ENCODE measurements at regions not wholly inside any gene's neighbourhood (a gene's known extent, or its start where the extent isn't known, plus 50 kb on each side); places are given as distances from the start of the nearest gene placed in this dataset.

GRCh38 chr10:29685506-29685905 lies 50.7 kb upstream of the SVIL start:
- Histone ChIP-seq H3K27me3 (ENCODE audit: insufficient read depth) (no peaks in the 10 kb centered on the region), H2AFZ (ENCODE audit: low read depth) (no peak overlapping the region), H3K27ac (ENCODE audit: low read depth in 2 of 2, low read length in 1 of 2) (no peak overlapping the region), H3K9me3 (no peaks in the 10 kb centered on the region), H3F3A (replicated peaks; ENCODE audit: insufficient read depth) (peaks cover 20% of the 10 kb centered on the region), H3K4me2 (no peak overlapping the region), H3K36me3 (replicated peaks in 1 of 2; ENCODE audit: control insufficient read depth in 1 of 2, insufficient read depth in 2 of 2, low read length in 1 of 2) (peaks cover 27 to 38% of the 10 kb centered on the region in 2 experiments), H3K79me2 (ENCODE audit: insufficient read depth) (peaks cover 39% of the 10 kb centered on the region), H3K9me2 (no peaks in the 10 kb centered on the region), H3K4me3 (ENCODE audit: low read depth in 2 of 2, low read length in 1 of 2) (no peak overlapping the region), H3K4me1 (ENCODE audit: control insufficient read depth in 1 of 2, insufficient read depth in 2 of 2, low read depth in 1 of 2, low read length in 1 of 2) (peaks cover 9 to 26% of the 10 kb centered on the region in 2 experiments), H3K9ac (no peak overlapping the region), H4K20me1 (ENCODE audit: insufficient read depth) (peaks cover 34% of the 10 kb centered on the region; the same call in 1 of the 2 replicates)
- POLR2A ChIA-PET = no interaction called here
- 96% methylated on average over 4 of the region's 4 CpGs for whole genome bisulfite sequencing (ENCODE audit: low lambda C conversion rate)
- CTCF ChIA-PET = interaction anchor here (0.5 to 1.0 kb wide), 2 partner anchors 17 to 941 kb away, joined by 3 read pairs; no protein-coding TSS in a partner anchor
- no peak for DNase-seq
- TF ChIP-seq RXRA (IDR thresholded peaks at IDR 0.05; ENCODE audit: borderline replicate concordance, low read depth) (no peak), RAD21 (IDR thresholded peaks at IDR 0.05; ENCODE audit: low read length) (no peak), IRF3 (IDR thresholded peaks at IDR 0.05; ENCODE audit: low read depth, low read length) (no peak), FOXJ3 (CRISPR knock-in tag; IDR thresholded peaks at IDR 0.05) (no peak), ZBTB33 (IDR thresholded peaks at IDR 0.05; ENCODE audit: borderline replicate concordance, low read depth) (no peak), MXI1 (IDR thresholded peaks at IDR 0.05; ENCODE audit: low read depth, low read length) (no peak), POLR2AphosphoS5 (IDR thresholded peaks at IDR 0.05; ENCODE audit: low read depth, low read length) (no peak), NRF1 (IDR thresholded peaks at IDR 0.05; ENCODE audit: low read depth, low read length) (no peak), ELF1 (IDR thresholded peaks at IDR 0.05) (no peak), TCF12 (IDR thresholded peaks at IDR 0.05) (no peak), EP300 (IDR thresholded peaks at IDR 0.05; ENCODE audit: borderline replicate concordance in 1 of 2, low read depth in 1 of 2, low read length in 1 of 2) (no peak), SMC3 (IDR thresholded peaks at IDR 0.05; ENCODE audit: low read depth, low read length) (no peak), PBX3 (IDR thresholded peaks at IDR 0.05) (no peak), REST (IDR thresholded peaks at IDR 0.05; ENCODE audit: low read depth, low read length) (no peak), YY1 (IDR thresholded peaks at IDR 0.05; ENCODE audit: low read depth) (no peak), RFX5 (IDR thresholded peaks at IDR 0.05; ENCODE audit: low read length) (no peak)

Small RNAs in the stretch of these regions (small RNA-seq; reads per million reads assigned to genes)
- gene CKS1BP2 (0 reads per million in 7 experiments), gene RNU6-908P (0 to 0.52 (median 0) reads per million in 7 experiments)

All from SK-N-SH (cell line).